ENCODE measurements at regions not wholly inside any gene's neighbourhood (a gene's known extent, or its start where the extent isn't known, plus 50 kb on each side); places are given as distances from the start of the nearest gene placed in this dataset.

DNA sequence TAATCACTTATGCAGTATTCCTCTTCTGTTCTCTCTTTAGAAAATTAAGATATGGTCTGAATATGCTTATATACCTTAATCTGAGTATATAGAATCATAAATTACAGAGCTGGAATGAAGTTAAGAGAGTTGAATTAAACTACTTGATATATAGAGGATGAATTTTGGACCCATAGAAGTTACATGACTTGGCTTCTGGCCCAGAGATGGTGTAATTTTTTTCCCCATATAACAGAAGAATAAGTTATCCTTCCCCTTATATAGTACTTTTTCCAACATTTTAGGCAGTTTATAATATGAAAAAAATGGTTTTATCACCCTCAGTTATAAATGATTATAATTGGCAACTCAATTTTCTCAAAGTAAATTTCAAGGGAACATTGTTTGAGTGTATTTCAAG is 616.3 kb downstream of the TBC1D4 start:
- DNase-seq = no peak

DNA sequence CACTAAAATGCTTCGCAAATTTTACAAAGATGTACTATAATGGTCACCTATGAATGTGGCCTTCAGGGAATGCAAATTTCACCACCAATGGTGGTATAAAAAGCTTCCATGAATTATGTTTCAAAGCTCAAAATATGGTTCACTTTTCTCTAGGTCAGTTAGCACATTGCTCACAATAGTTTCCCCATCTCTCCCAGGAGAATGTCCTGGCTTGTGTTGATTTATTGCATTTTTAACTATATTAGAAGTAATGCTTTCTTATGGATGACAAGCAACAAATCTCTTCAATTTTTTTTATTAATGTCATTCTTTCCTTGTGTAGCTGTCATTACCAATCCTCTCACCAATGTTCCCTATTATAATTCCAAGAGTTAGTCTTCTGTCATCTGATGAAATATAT is 621.2 kb downstream of the TBC1D4 start:
- DNase-seq = no peak

DNA sequence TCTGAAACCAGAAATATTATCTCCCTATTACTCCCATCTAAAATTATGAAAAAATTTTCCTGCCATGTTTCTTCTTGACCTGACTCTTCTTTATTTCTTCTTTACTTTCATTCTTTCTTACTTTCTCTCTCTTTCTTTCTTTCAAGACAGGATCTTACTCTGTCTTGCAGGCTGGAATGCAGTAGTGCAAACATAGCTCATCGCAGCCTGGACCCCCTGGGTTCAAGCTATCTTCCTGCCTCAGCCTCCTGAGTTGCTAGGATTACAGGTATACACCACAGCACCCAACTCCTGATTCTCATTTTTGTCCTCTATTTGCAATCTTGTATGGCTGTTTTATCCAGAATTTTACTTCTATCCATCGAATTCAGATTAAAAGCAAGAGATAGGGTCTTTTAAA is 631.1 kb downstream of the TBC1D4 start:
- no peak for DNase-seq

DNA sequence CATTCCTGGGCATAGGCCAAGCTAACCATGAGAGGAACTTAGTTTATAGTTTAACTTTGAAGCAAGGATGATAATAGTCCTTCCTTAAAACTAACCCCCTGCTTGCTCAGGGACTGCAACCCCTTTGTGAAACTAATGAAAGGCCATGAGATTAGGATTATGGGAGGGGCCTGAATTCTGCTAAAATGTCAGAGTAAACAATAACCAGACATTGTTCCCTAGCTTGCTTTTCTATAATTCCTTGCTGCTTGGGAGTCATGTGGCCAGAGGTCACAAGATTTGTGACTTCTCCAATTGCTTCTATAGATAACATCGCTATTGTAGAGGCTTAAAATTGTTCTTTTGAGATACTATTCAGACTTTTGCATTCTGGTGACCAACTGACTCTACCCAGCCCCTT is 634.0 kb downstream of the TBC1D4 start:
- no peak for DNase-seq

DNA sequence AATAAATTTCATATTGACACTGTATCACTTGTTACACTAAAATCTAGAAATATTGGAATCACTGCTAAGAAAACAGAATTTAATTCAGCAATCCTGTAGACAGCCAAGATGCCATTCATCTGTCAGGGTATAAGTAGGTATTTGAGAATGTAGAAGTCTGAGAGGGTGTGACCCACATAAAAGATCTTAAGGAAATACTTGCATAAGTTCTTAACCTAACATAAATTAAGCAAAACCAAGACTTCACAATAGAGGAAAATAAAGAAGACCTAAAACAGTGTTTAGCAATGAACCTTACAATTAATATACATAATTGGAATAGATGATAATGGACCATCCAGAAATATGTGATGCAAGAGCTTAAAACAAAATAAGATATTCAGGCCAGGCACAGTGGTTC is 636.2 kb downstream of the TBC1D4 start:
- no peak for DNase-seq

DNA sequence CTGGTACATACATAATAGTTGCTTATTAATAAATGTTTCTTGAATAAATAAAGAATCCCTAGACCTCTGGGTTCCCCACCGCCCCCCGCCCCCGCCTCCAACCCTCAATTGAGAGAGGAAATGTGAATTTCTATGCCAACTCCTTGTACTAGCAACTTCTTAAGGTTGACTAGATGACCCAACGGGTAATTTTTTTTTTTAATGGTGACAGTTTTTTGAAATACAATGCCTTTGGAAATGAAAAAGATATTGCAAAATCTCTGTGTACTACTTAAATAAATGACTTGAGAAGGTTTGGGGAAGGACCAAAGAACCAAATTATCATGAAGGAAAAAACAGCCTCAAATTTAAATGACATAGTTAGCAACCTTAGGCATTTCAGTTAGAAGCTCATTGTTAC is 640.3 kb downstream of the TBC1D4 start:
- no peak for DNase-seq

DNA sequence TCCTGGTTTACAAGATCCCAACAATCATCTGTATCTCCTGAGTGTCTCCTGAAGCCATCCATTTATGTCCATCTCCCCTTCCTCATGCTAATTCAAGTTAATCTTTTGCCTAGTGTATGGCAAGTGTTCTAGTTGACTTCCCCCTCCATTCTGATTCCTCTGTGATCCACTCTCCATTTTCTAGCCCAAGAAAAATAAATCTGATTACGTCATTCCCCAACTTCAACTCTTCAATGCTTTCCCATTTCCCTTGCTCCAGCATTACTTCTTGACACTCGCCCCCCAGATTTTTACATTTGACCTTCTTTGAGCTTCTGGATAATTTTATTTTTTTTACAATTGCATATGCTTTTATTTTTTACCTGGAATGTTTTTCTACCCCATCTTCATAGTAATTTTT is 640.8 kb downstream of the TBC1D4 start:
- DNase-seq = no peak

DNA sequence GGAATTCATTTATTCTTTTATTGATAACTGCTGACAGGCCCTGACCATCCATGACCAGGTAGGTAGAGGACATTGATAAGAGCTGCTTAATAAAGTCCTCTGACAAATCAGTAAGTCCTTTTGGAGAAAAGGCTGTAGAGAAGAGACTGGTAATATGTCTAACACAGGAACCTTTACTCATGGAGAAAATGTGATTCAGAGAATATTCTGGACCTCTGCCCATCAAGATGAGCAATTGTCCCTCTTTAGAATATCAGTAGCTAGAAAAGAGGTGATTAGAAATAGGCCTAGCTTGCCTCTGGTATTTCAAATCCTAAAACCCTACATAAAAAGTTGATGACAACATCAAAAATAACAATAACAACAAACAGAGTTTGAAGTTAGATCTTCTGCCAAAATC is 642.3 kb downstream of the TBC1D4 start:
- DNase-seq = no peak

DNA sequence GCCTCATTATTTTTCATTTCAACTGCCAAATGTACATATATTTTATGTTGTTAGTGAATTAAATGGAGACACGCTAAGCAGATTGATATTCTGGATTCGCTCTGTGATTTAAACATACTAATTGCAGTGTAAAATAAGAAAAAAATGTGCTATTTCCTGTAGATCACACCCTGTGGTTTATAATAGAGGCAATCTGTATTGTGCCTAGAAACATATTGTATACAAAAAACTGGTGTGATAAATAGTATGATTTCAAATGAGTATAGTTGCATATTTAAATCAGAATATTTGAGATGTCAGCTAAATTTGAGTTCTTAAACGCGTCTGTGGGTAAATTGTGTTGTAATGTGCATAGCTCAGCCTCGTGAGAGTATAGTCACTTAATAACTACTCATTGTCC is 643.9 kb downstream of the TBC1D4 start:
- DNase-seq = no peak

DNA sequence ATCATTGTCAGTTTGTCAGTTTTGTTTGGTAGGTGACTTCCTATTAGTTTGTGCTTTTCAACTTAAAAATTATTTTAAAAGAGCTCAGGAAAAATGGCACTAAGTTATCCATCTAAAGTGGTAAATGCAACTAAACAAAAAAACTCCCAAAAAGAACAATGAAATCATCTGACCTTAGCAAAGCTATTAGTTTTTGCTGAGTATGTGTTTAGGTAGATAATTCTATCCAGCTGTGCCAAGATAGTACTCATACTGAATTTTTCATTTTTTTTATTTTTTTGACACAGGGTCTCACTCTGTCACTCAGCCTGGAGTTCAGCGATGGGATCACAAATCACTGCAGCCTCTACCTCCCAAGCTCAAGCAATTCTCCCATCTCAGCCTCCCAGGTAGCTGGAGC is 645.3 kb downstream of the TBC1D4 start:
- DNase-seq = no peak

DNA sequence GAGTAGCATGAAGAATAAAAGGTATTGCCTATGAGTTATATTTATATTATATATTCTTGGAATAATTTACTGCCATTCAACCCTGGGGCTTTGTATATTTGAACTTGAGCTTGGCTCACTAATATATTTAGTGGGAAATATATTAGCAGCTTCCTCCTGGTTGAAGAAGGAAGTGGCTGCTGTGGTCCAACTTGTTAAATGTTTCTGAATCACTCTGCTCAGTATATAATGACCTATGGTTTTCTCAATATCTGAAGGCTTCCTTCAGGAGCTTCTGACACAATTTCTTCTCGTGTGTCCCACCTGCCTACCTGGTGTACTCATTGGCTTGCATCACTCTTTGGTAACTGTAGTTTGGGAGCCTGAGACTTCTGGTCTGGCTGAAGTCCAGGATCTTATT is 646.4 kb downstream of the TBC1D4 start:
- DNase-seq = no peak

DNA sequence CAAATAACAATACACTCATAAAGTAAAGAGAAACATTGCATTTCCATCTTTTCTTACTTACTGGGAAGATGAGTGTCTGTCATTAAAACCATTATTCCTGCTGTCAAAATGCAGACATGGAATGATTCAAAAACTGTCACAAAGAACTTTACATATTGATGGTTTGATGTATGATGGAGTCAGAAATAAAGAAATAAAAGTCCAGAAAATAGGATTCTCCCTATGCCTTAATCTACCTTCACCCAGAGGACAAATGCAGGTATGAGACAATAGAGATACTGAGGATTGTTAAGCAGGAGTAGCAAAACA is 656.1 kb downstream of the TBC1D4 start:
- no peak for DNase-seq

DNA sequence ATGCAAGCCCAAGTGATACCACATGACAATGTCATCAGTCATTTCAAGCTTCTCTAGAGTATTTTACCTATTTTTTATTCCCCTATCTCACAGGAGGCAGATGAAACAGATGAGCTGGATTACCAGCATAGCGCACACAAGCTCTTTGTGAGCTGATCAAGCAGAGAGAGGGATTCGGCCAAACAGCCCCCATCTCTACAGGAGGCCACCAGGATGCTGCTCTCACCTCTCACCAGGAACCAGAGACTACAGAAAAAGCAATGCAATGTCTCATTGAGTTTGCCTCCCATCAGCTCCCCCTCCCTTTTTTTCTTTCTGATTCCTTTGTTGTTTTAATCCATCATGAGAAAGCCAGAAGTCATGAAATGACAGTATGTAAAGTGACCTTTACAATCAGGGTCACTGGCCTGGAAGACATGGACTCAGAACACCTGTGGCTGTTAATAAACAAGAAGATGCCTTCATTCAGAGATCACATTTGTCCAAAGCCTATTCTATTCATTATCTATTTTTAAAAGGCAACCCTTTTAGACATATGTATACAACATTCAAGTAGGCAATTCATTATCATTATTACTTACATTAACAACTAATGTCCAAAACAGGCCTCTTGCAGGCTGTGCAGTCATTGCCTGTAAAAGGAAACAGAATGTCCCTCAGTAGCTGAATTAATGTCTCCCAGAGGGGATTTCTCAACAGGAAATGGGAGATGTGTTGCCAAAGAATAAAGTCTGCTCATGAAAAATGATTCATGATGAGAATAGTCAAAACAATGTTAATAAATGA is 656.6 kb downstream of the TBC1D4 start:
- no peak for DNase-seq

DNA sequence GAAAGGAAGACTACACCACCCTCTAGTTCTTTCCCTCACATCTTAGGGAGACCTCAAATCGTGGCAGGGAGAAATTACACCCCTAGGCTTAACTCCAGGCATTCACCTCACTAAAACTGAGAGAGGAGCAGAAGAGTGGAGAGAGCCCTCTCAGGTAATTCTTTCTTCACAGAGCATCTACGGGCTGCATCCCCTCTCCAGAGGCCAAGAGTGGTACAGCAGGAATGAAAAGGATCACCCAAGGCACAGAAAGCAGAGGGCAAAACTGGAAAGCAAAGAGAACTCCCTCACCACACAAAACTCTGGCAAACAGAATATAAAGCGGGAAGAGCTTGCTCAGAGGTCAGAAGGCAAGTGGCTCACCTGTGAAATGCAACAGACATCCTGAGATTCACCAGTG is 661.2 kb downstream of the TBC1D4 start:
- no peak for DNase-seq

DNA sequence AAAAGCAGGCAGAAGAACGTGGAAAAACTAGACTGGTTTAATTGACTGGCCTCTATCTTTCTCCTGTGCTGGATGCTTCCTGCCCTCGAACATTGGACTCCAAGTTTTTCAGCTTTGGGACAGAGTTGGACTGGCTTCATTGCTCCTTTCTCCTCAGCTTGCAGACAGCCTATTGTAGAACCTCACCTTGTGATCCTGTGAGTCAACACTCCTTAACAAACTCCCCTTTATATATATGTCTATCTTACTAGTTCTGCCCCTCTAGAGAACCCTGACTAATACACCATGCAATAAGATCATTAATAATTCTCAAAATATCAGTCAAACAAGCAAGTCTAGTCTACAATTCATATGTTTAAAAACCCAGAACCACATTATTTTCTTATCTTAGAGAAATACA is 662.4 kb downstream of the TBC1D4 start:
- no peak for DNase-seq

DNA sequence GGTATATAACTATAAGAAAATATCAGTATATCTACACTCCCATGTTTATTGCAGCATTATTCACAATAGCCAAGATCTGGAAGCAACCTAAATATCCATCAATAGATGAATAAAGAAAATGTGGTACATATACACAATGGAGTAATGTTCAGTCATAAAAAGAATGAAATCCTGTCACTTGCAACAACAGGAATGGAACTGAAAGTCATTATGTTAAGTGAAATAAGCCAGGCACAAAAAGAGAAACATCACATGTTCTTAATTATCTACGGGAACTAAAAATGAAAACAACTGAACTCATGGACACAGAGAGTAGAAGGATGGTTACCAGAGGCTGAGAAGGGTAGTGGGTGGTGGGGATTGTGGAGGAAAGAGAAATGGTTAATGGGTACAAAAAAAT is 665.2 kb downstream of the TBC1D4 start:
- no peak for DNase-seq

DNA sequence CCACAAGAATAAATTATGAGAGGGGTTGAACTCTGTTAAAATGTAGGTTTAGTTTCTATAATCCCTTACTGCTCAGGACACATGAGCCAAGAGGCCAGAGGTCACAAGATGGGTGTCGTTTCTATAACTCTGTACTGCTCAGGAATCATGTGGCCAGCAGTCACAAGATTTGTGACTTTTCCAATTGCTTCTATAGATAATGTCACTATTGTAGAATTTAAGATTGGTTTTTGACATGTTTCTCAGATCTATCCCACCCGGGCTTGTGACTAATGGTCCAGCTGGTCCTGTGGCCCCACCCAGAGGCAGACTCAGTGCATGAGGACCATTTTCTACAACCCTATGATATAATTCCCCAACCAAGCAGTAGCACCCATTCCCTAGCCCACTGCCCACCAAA is 662.0 kb upstream of the KLF12 start:
- no peak for DNase-seq

DNA sequence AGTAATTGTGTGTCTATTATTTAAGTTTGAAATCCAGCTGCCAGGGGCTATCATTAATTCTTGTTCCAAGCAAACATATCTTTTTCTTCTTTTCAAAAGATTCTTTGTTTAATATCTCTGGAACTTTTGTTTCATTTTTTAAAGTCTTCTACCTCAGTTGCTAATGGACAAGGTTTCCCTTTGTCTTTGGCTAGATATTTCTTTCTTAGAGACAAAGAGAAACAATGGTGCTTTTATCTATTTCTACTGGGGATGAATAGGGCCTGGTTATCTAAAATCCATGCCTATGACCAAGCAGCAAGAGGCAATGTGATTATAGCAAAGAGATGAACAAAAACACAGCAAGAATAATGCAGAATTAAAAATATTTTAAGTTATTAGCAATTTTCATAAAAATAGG is 661.3 kb upstream of the KLF12 start:
- DNase-seq = no peak

DNA sequence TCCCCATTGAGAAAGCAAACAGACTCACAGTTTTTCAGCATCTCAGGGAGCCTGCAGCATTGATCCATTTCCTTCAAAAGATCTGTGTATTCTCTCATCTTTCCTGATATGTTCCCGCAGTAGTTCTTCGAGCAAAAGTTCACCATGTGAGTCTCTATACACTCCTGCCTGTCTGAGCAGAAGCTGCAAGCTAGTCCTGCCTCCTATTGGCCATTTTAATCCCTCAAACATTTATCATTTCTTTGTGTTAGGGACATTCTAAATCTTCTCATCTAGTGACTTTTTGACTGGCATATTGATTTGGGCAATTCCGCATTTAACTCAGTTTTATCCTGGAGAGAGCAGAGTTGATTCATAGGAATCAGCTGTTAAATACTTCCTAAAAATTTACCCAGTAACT is 660.4 kb upstream of the KLF12 start:
- no peak for DNase-seq

DNA sequence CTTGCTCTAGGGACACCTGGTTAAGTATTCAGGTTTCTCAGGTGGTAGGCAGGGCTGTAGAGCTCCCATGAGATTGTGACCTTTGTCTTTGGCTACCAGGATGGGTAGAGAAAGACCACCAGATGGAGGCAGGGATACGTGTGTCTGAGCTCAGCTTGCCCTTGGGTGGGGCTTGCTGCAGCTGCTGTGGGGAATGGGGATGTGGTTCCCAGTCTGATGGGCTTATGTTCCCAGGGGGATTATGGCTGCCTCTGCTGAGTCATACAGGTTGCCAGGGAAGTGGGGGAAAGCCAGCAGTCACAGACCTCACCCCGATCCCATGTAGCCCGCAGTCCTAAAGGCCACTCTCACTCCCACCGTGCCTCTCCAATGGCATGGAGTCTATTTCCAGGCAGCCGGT is 659.9 kb upstream of the KLF12 start:
- DNase-seq = no peak

DNA sequence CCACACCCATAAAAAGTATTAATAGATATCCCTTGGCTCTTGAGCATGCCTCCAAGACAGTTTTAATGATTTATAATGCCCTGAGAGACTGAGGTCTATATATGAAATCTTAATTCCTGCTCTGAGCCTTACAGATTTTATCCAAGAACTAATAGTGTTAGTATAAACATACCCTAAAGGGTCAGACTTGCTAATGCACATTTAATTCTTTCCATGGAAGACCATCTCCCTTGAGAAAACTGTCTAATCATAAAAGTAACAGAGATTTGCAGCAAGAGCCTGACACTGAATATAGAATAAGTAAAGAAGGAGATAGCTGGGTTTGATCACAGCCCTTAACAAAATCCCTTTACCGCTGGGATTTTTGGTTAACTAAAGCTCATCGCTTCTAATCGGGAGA is 650.8 kb upstream of the KLF12 start:
- DNase-seq = no peak

DNA sequence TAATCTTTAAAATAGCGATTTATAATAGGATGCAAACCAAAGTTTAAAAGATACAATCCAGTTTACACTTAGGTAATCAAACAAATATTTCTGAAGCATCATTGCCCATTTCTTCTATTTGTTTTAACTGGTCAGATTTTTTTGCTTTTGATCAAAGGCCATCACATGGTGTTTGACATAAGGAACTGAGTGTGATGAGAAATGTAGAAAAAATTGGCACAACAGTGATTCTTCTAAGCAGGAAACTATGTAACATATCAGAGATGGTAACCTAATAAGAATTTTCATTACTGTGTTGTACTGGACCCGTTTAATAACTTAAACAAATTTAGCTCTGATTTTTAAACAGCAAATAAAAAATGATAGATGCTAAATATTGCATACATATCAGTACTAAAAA is 644.7 kb upstream of the KLF12 start:
- no peak for DNase-seq

DNA sequence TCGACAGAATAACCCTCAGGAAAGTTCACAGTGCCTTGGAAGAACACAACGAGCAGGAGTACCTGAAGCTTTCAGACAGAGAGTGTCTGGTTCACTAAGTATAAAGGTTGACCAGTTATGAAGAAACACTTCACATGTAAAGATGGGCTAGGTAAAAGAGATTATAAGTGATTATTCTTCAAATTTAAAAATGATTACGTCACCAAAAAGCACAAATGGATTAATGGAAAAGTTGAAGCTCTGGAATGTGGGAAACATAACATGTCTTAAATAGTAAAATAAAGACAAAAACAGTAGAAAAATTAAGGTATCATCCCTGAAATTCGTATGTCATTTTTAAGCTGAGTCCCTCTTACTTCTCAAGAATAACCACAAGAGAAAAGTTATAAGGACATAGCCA is 643.9 kb upstream of the KLF12 start:
- no peak for DNase-seq

DNA sequence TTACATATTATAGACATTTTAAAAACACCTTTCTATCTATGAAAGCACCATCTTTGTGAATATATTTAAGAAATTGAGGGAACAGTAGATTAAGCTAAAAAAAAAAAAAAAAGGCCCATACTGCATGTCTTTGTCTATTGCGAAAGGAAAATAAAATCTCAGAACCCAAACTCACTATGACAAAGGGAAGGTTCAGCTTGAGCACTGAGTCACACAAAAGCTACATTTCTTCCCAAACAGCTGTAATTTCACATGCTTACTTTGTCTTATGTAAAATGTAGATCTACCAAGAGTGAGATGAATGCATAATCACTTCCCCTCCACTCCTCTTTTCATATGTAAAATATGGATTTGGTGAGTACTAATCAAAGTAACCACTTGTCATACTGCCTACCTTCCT is 640.1 kb upstream of the KLF12 start:
- no peak for DNase-seq

DNA sequence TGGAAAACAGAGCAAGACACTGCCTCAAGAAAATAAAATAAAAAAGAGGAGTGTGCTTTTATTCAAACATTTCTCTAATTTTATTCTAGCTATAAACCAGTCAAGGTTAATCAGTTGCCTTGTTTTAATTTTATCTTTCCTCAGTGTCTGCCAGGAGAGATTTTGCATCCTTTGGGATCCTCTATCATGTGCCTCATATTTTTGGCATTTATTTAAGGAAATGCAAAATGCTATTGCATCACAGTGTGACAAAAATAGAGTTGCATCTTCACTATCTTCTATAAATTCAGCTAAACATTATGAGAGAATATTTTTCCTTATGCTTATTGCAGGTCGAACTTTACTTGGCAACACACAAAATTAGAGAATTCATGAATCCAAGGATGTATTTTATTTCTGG is 639.0 kb upstream of the KLF12 start:
- no peak for DNase-seq

DNA sequence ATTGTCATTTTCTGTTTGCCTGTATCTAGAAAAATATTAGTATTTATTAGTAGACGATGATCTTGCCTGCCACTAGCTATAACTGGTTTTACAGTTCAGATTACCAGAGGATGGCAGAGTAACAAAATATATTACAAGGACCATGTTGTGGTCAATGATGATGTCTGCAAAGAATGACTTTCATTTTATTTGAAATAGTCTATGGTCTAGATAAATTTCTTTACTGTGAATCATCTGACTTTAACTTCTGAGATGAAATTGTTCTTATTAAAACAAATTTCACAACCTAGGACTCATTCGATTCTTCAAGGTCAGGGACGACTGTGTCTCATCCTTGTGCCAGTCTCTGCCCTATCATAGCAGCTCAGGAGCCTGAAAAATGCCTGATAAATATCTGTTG is 637.8 kb upstream of the KLF12 start:
- DNase-seq = no peak
